HG02870 (cell line): ENCODE measurements at regions not wholly inside any gene's neighbourhood (a gene's known extent, or its start where the extent isn't known, plus 50 kb on each side); places are given as distances from the start of the nearest gene placed in this dataset.

Experiments
- ATAC-seq: cut with Tn5 transposase; IDR thresholded peaks from one replicate; pipeline ENCODE4 v1.9.1; 2021; ENCODE audit warnings: mild to moderate bottlenecking, moderate library complexity; ENCODE audit not compliant: unreplicated experiment

- ATAC-seq = no peak
Observed at GRCh38 chr18:54020966-54021365, 203.5 kb downstream of the MBD2 start.

- ATAC-seq = no peak
Observed at GRCh38 chr18:54020156-54020745, 204.2 kb downstream of the MBD2 start.

GRCh38 chr18:54019641-54020040 is 204.8 kb downstream of the MBD2 start:
- no peak for ATAC-seq

GRCh38 chr18:54013452-54013851 is 211.0 kb downstream of the MBD2 start:
- no peak for ATAC-seq

- no peak for ATAC-seq
Observed at GRCh38 chr18:54004828-54005227, 219.6 kb downstream of the MBD2 start.

GRCh38 chr18:54003195-54003594 is 221.3 kb downstream of the MBD2 start:
- ATAC-seq = no peak

GRCh38 chr18:53997064-53997463 is 227.4 kb downstream of the MBD2 start:
- no peak for ATAC-seq

- ATAC-seq = no peak
Observed at GRCh38 chr18:53994016-53994415, 230.5 kb downstream of the MBD2 start.

GRCh38 chr18:53991805-53992204 is 232.7 kb downstream of the MBD2 start:
- ATAC-seq = no peak

GRCh38 chr18:53991202-53991601 is 233.3 kb downstream of the MBD2 start:
- ATAC-seq = no peak

GRCh38 chr18:53990485-53990884 is 234.0 kb downstream of the MBD2 start:
- no peak for ATAC-seq

GRCh38 chr18:53984021-53984420 is 240.4 kb downstream of the MBD2 start:
- ATAC-seq = no peak

GRCh38 chr18:53971331-53971730 is 253.1 kb downstream of the MBD2 start:
- no peak for ATAC-seq

- peak; percentile 52 for ATAC-seq
Observed at GRCh38 chr18:53952700-53953099, 271.8 kb downstream of the MBD2 start.

GRCh38 chr18:53950545-53950944 is 273.9 kb downstream of the MBD2 start:
- no peak for ATAC-seq

- ATAC-seq = no peak
Observed at GRCh38 chr18:53948991-53949390, 275.5 kb downstream of the MBD2 start.

- no peak for ATAC-seq
Observed at GRCh38 chr18:53947092-53947640, 277.3 kb downstream of the MBD2 start.

GRCh38 chr18:53946594-53946993 is 277.9 kb downstream of the MBD2 start:
- no peak for ATAC-seq

- no peak for ATAC-seq
Observed at GRCh38 chr18:53944721-53945120, 279.7 kb downstream of the MBD2 start.

- no peak for ATAC-seq
Observed at GRCh38 chr18:53943326-53943860, 281.1 kb downstream of the MBD2 start.

- ATAC-seq = no peak
Observed at GRCh38 chr18:53941601-53942338, 282.7 kb downstream of the MBD2 start.

GRCh38 chr18:53937037-53937436 is 287.4 kb downstream of the MBD2 start:
- ATAC-seq = no peak
